Activated gamma-delta T cell treated with Interleukin-2 at 50 U/mL for 16 hours (primary cell): ENCODE measurements at regions not wholly inside any gene's neighbourhood (a gene's known extent, or its start where the extent isn't known, plus 50 kb on each side); places are given as distances from the start of the nearest gene placed in this dataset.

Source experiments
- DNase-seq: peaks from one replicate; pipeline ENCODE4 v3.0.0-alpha.2; 2020

DNA sequence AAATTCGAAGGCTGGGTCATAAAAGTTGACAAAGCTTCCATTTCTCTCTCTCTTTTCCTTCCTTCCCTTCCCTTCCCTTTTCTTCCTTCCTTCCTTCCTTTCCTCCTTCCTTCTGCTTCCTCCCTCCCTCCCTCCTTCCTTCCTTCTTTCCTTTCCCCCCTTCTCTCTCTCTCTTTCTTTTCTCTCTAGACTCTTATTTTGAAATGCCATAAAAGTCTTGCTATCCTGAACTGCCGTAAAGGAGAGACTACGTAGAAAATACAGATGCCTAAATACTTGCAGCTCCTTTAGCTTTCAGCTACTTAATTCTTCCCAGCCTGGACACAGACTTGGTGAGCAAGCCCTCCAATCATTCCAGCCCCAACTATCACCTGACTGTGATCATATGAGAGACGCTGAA is 1644.4 kb downstream of the FAM181B start:
- no peak for DNase-seq

DNA sequence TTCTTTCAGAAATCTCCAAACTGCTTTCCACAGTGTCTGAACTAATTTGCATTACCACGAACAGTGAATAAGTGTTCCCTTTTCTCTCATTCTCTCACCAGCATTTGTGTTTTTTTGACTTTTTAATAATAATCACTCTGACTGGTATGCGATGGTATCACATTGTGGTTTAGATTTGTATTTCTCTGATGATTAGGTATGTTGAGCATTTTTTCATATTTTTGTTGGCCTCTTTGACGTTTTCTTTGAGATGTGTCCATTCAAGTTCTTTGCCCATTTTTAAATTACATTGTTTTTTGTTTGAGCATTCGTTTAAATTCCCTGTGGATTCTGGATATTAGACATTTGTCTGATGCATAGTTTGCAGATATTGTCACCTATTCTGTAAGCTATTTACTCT is 1639.6 kb upstream of the TENM4 start:
- DNase-seq: no peak

DNA sequence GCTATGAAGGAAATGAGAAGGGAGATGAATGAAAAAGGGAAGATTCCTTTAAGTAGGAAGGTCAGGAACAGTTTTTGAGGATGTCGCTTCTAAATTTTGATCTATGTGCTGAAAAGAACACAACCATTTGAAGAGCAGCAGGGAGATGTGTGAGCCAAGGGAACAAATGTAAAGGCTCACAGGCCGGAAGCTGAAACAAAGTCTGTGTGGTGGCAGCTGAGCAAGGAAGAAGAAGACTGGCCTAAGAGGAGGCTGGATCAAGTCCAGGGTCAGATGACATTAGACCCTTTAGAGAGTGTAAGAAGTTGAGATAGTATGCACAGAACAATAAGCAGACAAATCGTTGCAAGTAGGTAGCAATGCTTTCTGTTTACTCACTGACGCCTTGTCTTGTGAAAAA is 1631.4 kb upstream of the TENM4 start:
- no peak for DNase-seq

DNA sequence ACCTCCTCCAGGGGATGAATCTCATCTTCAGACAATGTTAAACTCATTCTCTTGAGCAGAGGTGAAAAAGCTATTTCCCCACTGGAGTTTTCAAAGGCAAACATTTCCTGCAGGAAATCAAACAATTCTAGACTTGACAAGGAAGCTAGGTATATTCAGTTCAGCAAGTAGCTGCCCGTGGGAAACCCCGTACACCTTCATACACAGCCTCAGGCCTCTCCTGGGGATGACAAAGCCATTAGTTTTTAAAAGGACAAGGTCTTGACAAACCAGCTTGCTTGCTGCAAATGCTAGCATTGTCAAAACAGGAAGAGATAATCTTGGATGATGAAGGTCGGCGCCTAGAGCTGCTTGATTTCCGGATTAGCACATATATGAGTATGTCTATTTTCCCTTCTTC is 1630.8 kb upstream of the TENM4 start:
- no peak for DNase-seq

GRCh38 chr11:81070948-81071347 is 1630.1 kb upstream of the TENM4 start:
- no peak for DNase-seq

DNA sequence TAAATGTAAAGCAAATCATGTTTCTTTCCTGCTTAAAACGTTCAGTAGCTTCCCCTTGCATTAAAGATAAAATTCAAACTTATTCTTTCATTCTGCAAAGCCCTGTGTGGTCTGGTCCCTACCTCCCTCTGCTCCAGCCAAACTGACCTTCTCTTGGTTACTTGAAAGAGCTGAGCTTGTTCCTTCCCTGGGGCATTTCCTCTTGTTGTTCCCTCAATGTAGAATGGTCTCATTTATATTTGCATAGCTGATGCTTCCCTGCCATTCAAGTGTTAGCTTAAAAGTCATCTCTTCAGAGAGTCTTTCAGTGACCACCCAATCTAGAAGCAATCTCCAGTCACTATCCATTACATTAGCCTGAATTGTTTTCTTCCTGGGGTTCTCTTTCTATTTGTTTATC is 1618.5 kb upstream of the TENM4 start:
- no peak for DNase-seq

DNA sequence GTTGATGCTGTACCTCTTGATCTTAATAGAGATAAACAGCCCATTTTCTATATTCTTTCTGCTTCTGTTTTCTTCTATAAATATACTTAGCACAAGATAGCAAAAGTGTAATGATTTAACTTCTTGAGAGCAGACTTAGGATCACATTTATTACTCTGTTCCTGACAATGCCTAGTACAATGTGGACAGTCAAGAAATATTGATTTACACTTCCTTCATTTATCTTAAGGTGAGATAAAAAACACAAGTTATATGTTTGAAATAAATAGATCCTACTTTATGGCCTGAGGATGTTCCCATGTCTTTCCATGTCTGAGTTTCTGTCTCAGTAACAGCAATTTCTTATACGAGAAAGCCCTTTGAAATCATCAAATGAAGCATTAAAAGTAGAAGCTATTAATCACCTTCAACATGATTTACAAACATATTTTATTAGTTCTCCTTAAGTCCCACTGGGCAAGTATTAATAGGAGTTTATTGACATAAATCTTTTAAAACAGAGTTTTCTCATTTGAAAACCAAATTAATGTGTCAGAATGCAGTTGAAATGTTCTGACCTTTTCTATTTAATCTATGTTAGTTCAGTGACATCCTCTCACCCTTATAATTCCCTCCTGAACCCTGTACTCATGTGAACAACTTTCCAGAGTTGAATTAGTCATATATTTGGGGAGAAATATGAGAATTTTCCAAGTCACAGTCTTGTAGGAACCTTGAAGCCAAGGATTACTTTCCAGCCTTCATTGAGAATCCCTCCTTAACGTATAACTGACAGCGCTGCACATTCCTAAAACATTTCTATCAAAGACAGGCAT is 1611.7 kb upstream of the TENM4 start:
- DNase-seq: no peak

- no peak for DNase-seq
These were observed 1599.2 kb upstream of the TENM4 start for GRCh38 chr11:81039916-81040524.

- DNase-seq: no peak
These were observed 1595.5 kb upstream of the TENM4 start for GRCh38 chr11:81036168-81036870.

DNA sequence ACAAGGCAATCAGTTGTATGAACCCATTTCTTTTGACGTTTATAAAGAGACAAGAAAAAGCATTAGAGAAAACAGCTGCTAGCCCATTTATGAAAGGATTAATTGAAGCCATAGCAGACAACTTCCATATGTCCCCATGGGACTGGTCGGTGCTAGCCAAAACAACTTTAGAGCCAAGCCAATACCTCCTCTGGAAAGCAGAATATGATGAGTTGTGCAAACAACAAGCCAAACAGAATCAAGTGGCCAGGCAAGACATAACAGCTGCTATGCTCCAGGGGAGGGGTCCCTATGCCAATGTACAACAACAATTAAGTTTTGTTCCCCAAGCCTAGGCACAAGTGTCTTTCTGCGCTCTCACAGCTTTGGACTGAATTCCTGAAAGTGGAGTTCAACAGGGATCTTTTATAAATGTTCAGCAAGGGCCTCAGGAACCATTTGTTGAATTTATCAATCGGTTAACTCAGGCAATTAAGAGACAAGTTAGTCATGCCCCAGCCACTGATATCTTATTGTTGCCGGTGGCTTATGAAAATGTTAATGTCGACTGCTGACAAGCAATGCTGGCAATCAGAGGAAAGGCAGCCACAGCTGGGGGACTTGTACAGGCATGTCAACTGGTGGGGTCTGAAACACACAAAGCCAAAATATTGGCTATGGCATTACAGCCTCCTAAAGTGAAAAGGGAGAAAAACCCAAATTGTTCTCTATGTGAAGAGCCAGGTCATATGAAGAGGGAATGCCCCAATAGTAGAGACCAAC is 1593.1 kb upstream of the TENM4 start:
- DNase-seq: no peak

DNA sequence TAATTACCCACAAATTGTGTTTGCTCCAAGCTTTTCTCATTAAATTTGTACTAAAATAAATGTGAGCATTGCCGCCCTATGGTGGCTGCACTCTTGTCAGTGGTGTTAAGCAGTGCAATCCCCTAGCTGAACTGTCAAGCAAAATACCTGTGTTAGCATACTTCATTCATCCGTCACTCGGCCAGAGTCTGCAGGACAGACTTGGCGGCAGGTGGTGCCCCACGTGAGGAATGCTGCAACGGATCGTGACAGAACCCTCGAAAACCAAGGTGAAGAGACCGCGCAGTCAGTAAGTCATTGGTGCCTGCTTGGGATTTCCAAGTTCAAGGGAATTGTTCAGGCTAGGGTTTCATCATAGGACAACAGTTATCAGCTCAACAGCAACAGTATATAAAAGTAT is 1592.1 kb upstream of the TENM4 start:
- no peak for DNase-seq

- DNase-seq: no peak
These were observed 1589.4 kb upstream of the TENM4 start for GRCh38 chr11:81030186-81030585.

- no peak for DNase-seq
These were observed 1585.2 kb upstream of the TENM4 start for GRCh38 chr11:81026032-81026431.

DNA sequence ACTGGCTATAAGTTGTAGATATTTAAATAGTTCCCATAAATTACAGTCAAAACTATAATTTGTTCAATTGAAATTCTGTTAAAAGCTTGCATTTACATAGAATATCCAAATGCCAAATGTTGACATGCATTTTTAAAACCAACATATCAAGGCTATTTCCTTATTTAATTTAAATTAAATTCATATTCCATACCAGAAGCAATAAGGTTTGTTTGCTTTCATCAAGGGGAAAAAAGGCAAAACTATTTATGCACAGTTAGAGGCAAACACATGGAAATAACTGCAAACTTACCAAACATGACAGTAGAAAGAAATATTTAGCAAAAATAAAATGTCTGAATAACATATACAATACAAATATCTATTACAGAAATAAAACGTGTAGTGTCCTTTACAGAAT is 1581.2 kb upstream of the TENM4 start:
- no peak for DNase-seq

- DNase-seq: no peak
These were observed 1569.8 kb upstream of the TENM4 start for GRCh38 chr11:81010631-81011030.

DNA sequence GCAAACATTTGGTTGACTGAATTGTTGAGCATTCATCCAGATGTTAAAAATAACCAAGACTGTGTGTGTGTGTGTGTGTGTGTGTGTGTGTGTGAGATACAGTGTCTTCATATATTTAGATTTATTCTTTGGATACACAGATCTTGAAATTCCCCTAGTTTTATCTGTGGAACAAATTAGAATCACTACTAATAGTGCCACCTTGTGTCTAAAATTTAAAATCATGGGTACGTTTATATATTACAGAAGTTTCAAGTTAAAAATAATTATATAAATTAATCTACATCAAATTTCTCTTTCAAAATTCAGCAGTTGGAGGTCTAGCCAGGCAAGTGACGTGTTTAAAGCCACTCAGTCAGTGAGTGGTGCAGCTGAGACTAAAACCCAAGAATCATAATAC is 1566.2 kb upstream of the TENM4 start:
- DNase-seq: no peak

DNA sequence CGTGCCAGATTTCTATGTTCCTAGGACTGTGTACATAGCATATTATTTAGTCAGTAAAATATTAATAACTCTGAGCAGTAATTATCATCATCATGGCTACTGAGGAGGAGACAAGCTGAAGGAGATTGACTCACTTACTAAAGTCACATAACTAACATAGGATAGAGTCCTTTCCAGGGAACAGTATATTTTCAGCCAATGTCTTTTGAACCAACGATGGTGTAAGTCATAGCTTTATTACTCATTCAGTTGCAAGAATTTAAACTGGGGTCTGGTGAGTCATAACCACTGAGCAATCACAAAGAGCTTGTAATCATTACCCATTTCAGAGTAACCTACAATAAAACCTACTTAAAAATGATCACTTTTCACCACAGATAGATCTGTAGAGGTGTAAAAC is 1564.8 kb upstream of the TENM4 start:
- no peak for DNase-seq

DNA sequence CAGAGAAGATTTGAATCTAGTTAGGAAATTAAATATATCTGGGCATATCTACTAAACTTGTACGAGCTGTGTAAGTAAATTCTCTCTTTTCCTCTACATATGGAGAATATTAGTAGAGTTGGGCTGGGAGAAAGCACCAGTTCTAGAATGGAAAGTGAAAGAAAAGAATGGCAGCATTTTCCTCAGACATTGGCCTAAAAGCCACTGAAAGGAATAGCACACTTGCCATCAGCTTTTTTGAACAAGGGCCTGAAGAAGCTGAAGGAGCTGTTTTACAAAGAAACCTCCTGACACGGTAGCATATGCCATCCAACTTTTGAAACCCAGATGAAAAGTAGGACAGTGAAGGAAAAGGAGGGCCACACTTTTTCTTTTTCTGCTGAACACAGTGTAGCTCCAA is 1563.7 kb upstream of the TENM4 start:
- DNase-seq: no peak

- no peak for DNase-seq
These were observed 1561.5 kb upstream of the TENM4 start for GRCh38 chr11:81002374-81002773.

DNA sequence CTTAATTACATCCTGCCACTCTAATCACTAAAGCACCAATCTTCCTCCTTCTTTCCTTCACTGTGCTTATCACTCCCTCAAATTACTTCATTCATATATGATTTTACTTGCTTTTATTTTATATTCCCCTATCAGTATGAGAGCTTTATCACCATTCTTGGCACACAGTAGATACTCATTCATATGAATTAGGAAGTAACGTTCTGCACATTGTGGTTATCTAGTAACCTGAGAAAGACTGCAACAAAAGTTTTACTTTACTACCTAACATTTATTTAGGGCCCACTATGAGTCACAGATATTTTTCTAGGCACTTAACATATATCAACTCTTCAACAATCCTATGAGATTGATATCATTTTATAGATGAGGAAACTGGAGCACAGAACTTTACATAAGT is 1559.9 kb upstream of the TENM4 start:
- no peak for DNase-seq

- no peak for DNase-seq
These were observed 1559.5 kb upstream of the TENM4 start for GRCh38 chr11:81000334-81000733.

DNA sequence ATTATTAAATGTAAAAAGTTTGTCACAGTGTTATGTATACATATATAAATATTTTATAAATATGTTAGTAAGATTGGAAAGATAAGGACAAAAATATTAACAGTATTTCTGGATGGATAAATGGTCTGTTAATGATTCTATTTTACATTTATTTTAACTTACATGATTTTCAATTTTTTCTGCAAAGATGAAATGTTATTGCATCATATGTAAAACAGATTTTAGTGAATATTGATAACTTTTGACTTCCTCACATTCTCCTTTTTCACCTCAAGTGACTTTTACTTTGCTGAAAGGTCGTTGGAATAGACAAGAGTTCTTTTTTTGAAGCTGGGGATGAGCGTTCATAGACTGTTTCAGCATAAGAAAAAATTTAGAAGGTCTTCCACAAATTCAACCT is 1554.7 kb upstream of the TENM4 start:
- no peak for DNase-seq

DNA sequence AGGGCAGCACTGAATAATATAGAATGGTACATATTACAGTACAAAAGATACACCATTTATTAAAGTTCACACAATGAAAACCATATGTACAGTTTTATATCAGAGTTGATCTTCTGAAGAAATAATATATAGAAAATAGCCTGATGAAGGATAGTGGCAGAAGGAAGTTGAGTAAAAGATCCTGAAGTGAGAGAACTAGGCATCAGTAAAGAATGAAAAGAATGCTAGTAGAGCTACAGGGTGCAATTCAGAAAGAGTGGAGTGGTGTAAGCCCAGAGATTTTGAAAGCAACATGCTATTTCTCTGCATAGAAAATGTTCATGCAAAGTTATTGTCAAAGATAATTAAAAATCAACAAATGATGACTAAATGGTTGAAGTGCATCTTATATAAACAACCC is 1552.7 kb upstream of the TENM4 start:
- no peak for DNase-seq

GRCh38 chr11:80990885-80991284 is 1550.1 kb upstream of the TENM4 start:
- DNase-seq: no peak
